GM12878 (cell line): ENCODE measurements at regions not wholly inside any gene's neighbourhood (a gene's known extent, or its start where the extent isn't known, plus 50 kb on each side); places are given as distances from the start of the nearest gene placed in this dataset.

Experiments used
- ATAC-seq: fragments of 200-7000 bp; cut with Tn5 transposase; 3 replicates; pipeline ENCODE4 v1.9.1; 2020; ENCODE audit warnings: mild to moderate bottlenecking, moderate library complexity
- BruUV-seq: library from RNA; stranded (reverse); fragments of 400-500 nt; replicated peaks from 2 replicates; lab custom pipeline; 2021; lab: Mats Ljungman, UMichigan
- CTCF ChIA-PET: fragments of 300-600 bp; sonication (Branson Sonifier 250); formaldehyde crosslinking; extraction: SDS; loops from one replicate; lab custom pipeline; 2021; ENCODE audit warnings: inconsistent platforms; lab: Yijun Ruan, JAX
- POLR2A ChIA-PET: fragments of 350-600 bp; formaldehyde crosslinking; extraction: SDS; loops from one replicate; lab custom pipeline; 2021; ENCODE audit warnings: inconsistent platforms; lab: Charles Lee
- RAD21 ChIA-PET: fragments of 300-600 bp; sonication (Branson Sonifier 250); formaldehyde crosslinking; loops from one replicate; lab custom pipeline; 2023; ENCODE audit warnings: antibody characterized with exemption; ENCODE audit not compliant: unreplicated experiment; lab: Charles Lee
- SMC1A ChIA-PET: fragments of 300-600 bp; sonication (Branson Sonifier 250); formaldehyde crosslinking; loops from one replicate; lab custom pipeline; 2023; ENCODE audit not compliant: unreplicated experiment, uncharacterized antibody; lab: Charles Lee
- DNase-seq: peaks from one replicate; pipeline ENCODE4 v3.0.0-alpha.2; 2011; ENCODE audit warnings: low read depth, low spot score
- FAIRE-seq: peaks from 3 replicates; lab custom pipeline; 2011; peaks lifted over from hg19 to GRCh38; lab: Jason Lieb, UNC
- H2AFZ ChIP-seq: 2 replicates; pipeline ENCODE4 v1.6.0; 2011; ENCODE audit warnings: low read depth, low read length, control low read depth; ENCODE audit not compliant: control insufficient read depth
- H3K27ac ChIP-seq: 2 replicates; pipeline ENCODE4 v1.5.1; 2011; ENCODE audit warnings: control low read depth; ENCODE audit not compliant: control insufficient read depth, insufficient read depth
- H3K27me3 ChIP-seq, 2 experiments: replicated peaks in 1 of 2; 2 replicates each; pipeline versions ENCODE4 v1.6.0 to v1.6.1; 2011; ENCODE audit warnings: low read length in 1 of 2; ENCODE audit not compliant: control insufficient read depth in 2 of 2, insufficient read depth in 2 of 2
- H3K36me3 ChIP-seq, 2 experiments: 2 replicates each; pipeline ENCODE4 v1.5.1; 2011; ENCODE audit warnings: low read length in 1 of 2; ENCODE audit not compliant: control insufficient read depth in 2 of 2, insufficient read depth in 2 of 2
- H3K4me1 ChIP-seq: 2 replicates; pipeline ENCODE4 v1.6.1; 2011; ENCODE audit warnings: mild to moderate bottlenecking, low read length, moderate library complexity, mixed read lengths; ENCODE audit not compliant: control insufficient read depth, insufficient read depth
- H3K4me2 ChIP-seq: 2 replicates; pipeline ENCODE4 v1.6.0; 2011; ENCODE audit warnings: control low read depth; ENCODE audit not compliant: control insufficient read depth, insufficient read depth
- H3K4me3 ChIP-seq: fragments of 200-600 bp; sonication (generic); 2 replicates; pipeline ENCODE4 v1.5.1; 2016
- H3K79me2 ChIP-seq: 2 replicates; pipeline ENCODE4 v1.6.0; 2011; ENCODE audit warnings: low read length; ENCODE audit not compliant: control insufficient read depth, insufficient read depth
- H3K9ac ChIP-seq: 2 replicates; pipeline ENCODE4 v1.8.0; 2011; ENCODE audit warnings: low read length, control low read depth, mixed read lengths; ENCODE audit not compliant: control insufficient read depth, insufficient read depth
- H3K9me3 ChIP-seq: replicated peaks from 3 replicates; pipeline ENCODE4 v1.5.1; 2011; ENCODE audit warnings: mild to moderate bottlenecking, low read length; ENCODE audit not compliant: control insufficient read depth, insufficient read depth
- H4K20me1 ChIP-seq: 2 replicates; pipeline ENCODE4 v1.6.0; 2011; ENCODE audit not compliant: control insufficient read depth, insufficient read depth
- CHD2 ChIP-seq: IDR thresholded peaks from 2 replicates; pipeline ENCODE4 v1.6.1; 2011; ENCODE audit warnings: low read depth, low read length, improper control_type of control experiment, borderline replicate concordance
- LARP7 ChIP-seq: fragments of 450-650 bp; IDR thresholded peaks from 2 replicates; pipeline ENCODE4 v1.6.1; 2017; ENCODE audit warnings: mild to moderate bottlenecking
- MEF2B ChIP-seq: fragments of 450-650 bp; IDR thresholded peaks from 2 replicates; pipeline ENCODE4 v1.6.1; 2018; ENCODE audit warnings: mild to moderate bottlenecking, moderate library complexity; ENCODE audit not compliant: partially characterized antibody, poor library complexity, severe bottlenecking
- MTA2 ChIP-seq: fragments of 450-650 bp; IDR thresholded peaks from 2 replicates; pipeline ENCODE4 v1.6.1; 2016; ENCODE audit warnings: low read depth, mild to moderate bottlenecking, moderate library complexity
- PAX8 ChIP-seq: fragments of 450-650 bp; IDR thresholded peaks from 2 replicates; pipeline ENCODE4 v1.6.1; 2017; ENCODE audit warnings: mild to moderate bottlenecking, moderate library complexity
- RCOR1 ChIP-seq: conservative IDR thresholded peaks from 2 replicates; pipeline ENCODE4 v1.6.1; 2012; ENCODE audit warnings: low read depth, low read length, improper control_type of control experiment
- SMAD5 ChIP-seq: IDR thresholded peaks from 2 replicates; pipeline ENCODE4 v1.6.1; 2016; ENCODE audit warnings: antibody characterized with exemption, low read depth
- YBX1 ChIP-seq: fragments of 450-650 bp; IDR thresholded peaks from 2 replicates; pipeline ENCODE4 v1.6.1; 2016; ENCODE audit warnings: antibody characterized with exemption
- ZNF274 ChIP-seq: IDR thresholded peaks from one replicate; pipeline ENCODE4 v1.8.0; 2011; ENCODE audit not compliant: insufficient read length, insufficient read depth
- WGBS: methylation state at CpG from one replicate; pipeline ENCODE4 v1.1.6; 2016; ENCODE audit warnings: low lambda C conversion rate; ENCODE audit not compliant: insufficient replicate concordance, insufficient coverage; ENCODE audit errors: missing lambda C conversion rate; 5-methylcytosine and 5-hydroxymethylcytosine counted together
- in situ Hi-C: fragments of 300-500 bp; cut with MboI; formaldehyde crosslinking; loops from 9 replicates; pipeline ENCODE4 v1.14.3; 2018; ENCODE audit warnings: mixed read lengths
- intact Hi-C: fragments of 100-400 bp; cut with micrococcal nuclease; formaldehyde crosslinking; loops from one replicate; pipeline ENCODE4 v1.14.2; 2022; ENCODE audit not compliant: unreplicated experiment
- TF ChIP-seq, protein P1 (sequence below): IDR thresholded peaks from 2 replicates; pipeline ENCODE4 v1.6.1; 2011; ENCODE audit warnings: low read depth, low read length, improper control_type of control experiment, borderline replicate concordance
- TF ChIP-seq, protein P2 (sequence below): IDR thresholded peaks from 2 replicates; pipeline ENCODE4 v1.6.1; 2012; ENCODE audit warnings: improper control_type of control experiment, low read depth, low read length; ENCODE audit not compliant: insufficient replicate concordance

GRCh38 chr2:234134496-234134895, 84.0 kb downstream of the SPP2 start:
- peaks cover 0 to 2% of the 10 kb centered on the region in 2 experiments; a peak in 2 of 4 replicates for H3K27me3 ChIP-seq
- in situ Hi-C loops (no loop called here), intact Hi-C loops (no loop called here)
- no peak overlapping the region for H3K9ac ChIP-seq
- TF ChIP-seq PAX8, result no peak
- TF ChIP-seq, protein P1, sequence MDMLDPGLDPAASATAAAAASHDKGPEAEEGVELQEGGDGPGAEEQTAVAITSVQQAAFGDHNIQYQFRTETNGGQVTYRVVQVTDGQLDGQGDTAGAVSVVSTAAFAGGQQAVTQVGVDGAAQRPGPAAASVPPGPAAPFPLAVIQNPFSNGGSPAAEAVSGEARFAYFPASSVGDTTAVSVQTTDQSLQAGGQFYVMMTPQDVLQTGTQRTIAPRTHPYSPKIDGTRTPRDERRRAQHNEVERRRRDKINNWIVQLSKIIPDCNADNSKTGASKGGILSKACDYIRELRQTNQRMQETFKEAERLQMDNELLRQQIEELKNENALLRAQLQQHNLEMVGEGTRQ, result no peak
- TF ChIP-seq YBX1, result no peak
- TF ChIP-seq SMAD5, result no peak
- TF ChIP-seq LARP7, result no peak
- no peak for TF ChIP-seq ZNF274
- TF ChIP-seq MEF2B, result no peak
- TF ChIP-seq CHD2, result no peak
- TF ChIP-seq, protein P2, sequence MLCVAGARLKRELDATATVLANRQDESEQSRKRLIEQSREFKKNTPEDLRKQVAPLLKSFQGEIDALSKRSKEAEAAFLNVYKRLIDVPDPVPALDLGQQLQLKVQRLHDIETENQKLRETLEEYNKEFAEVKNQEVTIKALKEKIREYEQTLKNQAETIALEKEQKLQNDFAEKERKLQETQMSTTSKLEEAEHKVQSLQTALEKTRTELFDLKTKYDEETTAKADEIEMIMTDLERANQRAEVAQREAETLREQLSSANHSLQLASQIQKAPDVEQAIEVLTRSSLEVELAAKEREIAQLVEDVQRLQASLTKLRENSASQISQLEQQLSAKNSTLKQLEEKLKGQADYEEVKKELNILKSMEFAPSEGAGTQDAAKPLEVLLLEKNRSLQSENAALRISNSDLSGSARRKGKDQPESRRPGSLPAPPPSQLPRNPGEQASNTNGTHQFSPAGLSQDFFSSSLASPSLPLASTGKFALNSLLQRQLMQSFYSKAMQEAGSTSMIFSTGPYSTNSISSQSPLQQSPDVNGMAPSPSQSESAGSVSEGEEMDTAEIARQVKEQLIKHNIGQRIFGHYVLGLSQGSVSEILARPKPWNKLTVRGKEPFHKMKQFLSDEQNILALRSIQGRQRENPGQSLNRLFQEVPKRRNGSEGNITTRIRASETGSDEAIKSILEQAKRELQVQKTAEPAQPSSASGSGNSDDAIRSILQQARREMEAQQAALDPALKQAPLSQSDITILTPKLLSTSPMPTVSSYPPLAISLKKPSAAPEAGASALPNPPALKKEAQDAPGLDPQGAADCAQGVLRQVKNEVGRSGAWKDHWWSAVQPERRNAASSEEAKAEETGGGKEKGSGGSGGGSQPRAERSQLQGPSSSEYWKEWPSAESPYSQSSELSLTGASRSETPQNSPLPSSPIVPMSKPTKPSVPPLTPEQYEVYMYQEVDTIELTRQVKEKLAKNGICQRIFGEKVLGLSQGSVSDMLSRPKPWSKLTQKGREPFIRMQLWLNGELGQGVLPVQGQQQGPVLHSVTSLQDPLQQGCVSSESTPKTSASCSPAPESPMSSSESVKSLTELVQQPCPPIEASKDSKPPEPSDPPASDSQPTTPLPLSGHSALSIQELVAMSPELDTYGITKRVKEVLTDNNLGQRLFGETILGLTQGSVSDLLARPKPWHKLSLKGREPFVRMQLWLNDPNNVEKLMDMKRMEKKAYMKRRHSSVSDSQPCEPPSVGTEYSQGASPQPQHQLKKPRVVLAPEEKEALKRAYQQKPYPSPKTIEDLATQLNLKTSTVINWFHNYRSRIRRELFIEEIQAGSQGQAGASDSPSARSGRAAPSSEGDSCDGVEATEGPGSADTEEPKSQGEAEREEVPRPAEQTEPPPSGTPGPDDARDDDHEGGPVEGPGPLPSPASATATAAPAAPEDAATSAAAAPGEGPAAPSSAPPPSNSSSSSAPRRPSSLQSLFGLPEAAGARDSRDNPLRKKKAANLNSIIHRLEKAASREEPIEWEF, result no peak
- TF ChIP-seq MTA2, result no peak
- no peak for TF ChIP-seq RCOR1
- H4K20me1 ChIP-seq, result no peaks in the 10 kb centered on the region
- no peak overlapping the region for H3K4me3 ChIP-seq
- FAIRE-seq, result no peak
- 51% methylated on average over 6 of the region's 6 CpGs for WGBS
- no TSS peak for BruUV-seq
- H3K4me2 ChIP-seq, result no peak overlapping the region
- DNase-seq, result no peak
- no peaks in the 10 kb centered on the region for H3K9me3 ChIP-seq
- SMC1A ChIA-PET, result interaction anchor here (1.1 kb wide), 1 partner anchor 411 kb away, joined by 8 read pairs; no protein-coding TSS in a partner anchor
- ATAC-seq, result no peak
- H3K4me1 ChIP-seq, result no peaks in the 10 kb centered on the region
- CTCF ChIA-PET, result no interaction called here
- no peaks in the 10 kb centered on the region for H3K36me3 ChIP-seq
- RAD21 ChIA-PET, result interaction anchor here (2.2 kb wide), 1 partner anchor 366 kb away, joined by 9 read pairs; no protein-coding TSS in a partner anchor
- H2AFZ ChIP-seq, result no peak overlapping the region
- POLR2A ChIA-PET, result no interaction called here
- H3K79me2 ChIP-seq, result no peaks in the 10 kb centered on the region
- H3K27ac ChIP-seq, result no peak overlapping the region
